ENCODE measurements at regions not wholly inside any gene's neighbourhood (a gene's known extent, or its start where the extent isn't known, plus 50 kb on each side); places are given as distances from the start of the nearest gene placed in this dataset.
A peak's percentile ranks its signal among the peaks of the same experiment; 100 is the strongest.
"Not testable (repeated sequence)": the region's sequence is repeated elsewhere in the genome, so short reads cannot be mapped to it uniquely, and the experiment has no call there.

- FAIRE-seq (no peak), DNase-seq (ENCODE audit: insufficient read length, low spot score) (no peak)
Measured at GRCh38 chr2:75432761-75433361, 127.9 kb downstream of the EVA1A start.

- no peak for FAIRE-seq
- no peak for DNase-seq (ENCODE audit: insufficient read length, low spot score)
Measured at GRCh38 chr2:75431763-75432162, 129.0 kb downstream of the EVA1A start.

DNA sequence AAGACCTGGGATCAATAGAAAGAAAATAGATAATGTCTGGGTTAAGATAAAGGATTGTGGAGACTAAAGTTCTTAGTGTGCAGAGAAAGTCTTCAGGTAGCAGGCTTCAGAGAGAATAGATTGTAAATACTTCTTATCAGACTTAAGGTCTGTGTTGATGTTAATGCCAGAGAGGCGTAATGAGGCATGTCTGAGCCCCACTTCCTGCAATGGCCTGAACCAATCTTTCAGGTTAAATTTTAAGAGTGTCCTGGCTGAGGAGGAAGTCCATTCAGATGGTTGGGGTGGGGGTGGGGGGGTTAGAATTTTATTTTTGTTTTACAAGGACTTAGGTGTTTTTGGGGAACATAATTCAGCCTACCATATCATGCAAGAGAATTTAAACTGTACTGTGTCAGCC is 129.5 kb downstream of the EVA1A start:
- DNase-seq (ENCODE audit: insufficient read length, low spot score) (no peak), FAIRE-seq (no peak)

DNA sequence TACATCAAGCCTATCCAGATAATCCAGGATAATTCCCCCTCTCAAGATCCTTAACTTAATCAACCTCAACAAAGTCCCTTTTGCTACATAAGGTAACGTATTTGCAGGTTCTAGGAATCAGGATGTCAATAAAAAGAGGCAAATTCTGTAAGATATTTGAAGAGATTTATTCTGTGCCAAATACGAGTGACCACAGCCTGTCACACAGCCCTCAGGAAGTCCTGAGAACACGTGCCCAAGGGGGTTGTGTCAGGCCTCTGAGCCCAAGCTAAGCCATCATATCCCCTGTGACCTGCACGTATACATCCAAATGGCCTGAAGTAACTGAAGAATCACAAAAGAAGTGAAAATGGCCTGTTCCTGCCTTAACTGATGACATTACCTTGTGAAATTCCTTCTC is 130.3 kb downstream of the EVA1A start:
- not testable (repeated sequence) for DNase-seq (ENCODE audit: insufficient read length, low spot score); FAIRE-seq

DNA sequence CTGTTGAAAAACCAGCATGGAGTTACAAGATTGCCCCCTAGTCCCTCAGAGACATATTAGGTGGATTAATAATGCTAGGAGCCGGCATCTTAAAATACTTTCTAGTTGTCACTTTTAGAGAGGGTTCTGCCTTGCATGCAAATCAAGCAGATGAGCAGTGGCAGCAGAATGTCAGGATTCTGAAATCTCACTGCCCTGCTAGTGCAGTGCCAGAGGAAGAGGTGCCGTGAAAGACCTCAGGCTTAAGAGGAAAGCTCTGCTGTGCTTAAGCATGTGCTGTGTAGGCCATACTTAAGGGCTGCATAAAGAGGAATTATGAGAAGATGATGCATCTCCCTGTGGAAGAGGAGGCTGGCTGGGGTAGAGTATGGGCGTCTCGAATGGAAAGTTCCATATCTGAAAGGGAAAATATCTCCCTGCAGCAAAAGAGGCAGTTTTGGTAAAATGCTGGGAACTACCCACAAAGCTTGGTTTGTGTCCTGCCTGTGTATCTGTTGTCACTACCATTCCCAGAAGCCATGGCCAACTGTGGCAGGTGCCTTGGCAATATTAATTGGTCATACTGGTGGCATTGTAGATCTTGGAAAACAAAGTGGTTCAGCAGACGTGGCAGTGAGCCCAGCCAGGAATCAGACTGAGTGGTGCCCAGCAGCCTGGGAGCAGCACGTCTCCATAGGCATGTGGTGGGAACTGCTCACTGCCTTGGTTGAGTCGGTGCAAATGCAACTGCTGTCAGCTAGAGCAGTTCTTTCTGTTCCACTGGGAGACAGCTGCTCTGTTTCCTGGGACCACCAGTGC is 131.9 kb downstream of the EVA1A start:
- FAIRE-seq, result no peak
- no peak for DNase-seq (ENCODE audit: insufficient read length, low spot score)

GRCh38 chr2:75428060-75428459 is 132.7 kb downstream of the EVA1A start:
- FAIRE-seq (no peak), DNase-seq (ENCODE audit: insufficient read length, low spot score) (no peak)

- FAIRE-seq, result peak; percentile 79
- no peak for DNase-seq (ENCODE audit: insufficient read length, low spot score)
Measured at GRCh38 chr2:75424936-75425619, 135.7 kb downstream of the EVA1A start.

DNA sequence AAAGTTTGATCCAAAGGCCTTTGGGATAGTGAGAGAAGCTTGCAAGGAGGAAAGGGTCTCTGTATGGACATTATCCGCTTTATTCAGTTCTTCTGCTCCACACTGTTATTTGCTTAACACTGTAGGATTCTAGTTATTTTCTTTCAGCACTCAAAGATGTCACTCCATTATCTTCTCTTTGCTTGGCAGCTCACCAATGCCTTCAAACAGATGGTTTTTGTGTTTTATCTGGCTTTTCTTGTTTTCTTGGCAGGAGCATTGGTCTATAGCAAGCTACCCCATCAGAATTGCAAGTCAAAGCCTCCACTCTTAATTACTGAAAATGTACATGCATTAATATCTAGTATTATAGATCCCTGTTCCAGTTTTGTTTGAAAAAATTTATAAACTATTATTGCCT is 138.8 kb downstream of the EVA1A start:
- DNase-seq (ENCODE audit: insufficient read length, low spot score), result no peak
- no peak for FAIRE-seq

DNA sequence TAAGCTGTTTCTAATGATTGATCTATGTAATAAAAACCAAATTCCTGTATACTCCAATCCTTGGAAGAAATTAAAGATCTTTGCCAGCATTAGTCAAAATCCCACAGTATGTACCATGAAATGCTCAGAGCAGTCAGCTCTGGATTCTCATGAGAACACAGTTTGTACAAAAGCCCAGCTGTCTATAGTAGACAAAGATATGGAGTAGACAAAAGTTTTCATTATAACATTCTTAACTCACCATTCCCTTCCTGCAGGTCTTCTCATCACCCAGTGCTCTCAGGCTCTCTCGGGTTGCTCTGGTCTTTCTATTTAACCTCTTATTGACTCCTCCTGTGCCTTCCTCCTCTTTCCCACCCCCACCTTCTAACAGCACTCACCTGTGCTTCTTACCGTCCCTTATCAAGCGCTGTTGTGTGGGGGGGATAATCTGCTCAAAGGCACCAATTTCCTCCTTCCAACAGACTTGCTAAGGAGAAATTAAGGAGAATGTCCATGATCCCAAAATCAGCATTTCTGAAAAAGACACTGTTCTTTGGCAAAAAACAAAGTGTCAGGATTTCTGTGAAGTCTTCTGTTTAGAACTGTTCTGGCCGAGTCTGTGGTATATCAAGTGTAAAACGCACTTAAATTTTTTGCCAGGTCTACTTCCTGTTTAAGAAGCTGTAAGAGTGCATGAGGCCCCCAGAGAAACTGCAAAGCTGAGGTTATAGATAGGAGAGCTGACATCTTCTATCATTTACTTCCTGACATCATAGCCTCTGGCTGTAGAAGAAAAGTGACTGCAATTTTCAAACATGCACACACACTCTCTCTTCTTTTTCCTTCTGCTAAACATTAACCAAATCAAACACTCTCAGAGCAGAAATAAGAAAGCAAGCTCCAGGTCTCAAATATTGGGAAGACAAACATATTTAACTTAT is 144.1 kb downstream of the EVA1A start:
- FAIRE-seq (no peak), DNase-seq (ENCODE audit: insufficient read length, low spot score) (no peak)

GRCh38 chr2:75415731-75416130 is 145.0 kb downstream of the EVA1A start:
- DNase-seq (ENCODE audit: insufficient read length, low spot score) (no peak), FAIRE-seq (no peak)

GRCh38 chr2:75415111-75415626 is 145.6 kb downstream of the EVA1A start:
- DNase-seq (ENCODE audit: insufficient read length, low spot score) (no peak), FAIRE-seq (no peak)

DNA sequence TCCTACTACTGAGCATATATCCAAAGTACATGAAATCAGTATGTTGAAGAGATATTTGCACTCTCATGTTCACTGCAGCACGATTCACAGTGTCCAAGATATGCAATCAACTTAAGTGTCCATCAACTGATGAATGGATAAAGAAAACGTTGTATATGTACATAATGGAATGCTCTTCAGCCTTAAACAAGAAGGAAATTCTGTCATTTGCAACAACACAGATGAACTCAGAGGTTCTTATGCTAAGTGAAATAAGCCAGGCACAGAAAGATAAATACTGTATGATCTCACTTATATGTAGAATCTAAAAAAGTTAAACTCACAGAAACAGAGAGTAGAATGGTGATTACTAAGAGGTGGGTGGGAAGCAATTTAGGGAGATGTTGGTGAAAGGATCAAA is 149.2 kb downstream of the EVA1A start:
- FAIRE-seq (no peak), DNase-seq (ENCODE audit: insufficient read length, low spot score) (no peak)

DNA sequence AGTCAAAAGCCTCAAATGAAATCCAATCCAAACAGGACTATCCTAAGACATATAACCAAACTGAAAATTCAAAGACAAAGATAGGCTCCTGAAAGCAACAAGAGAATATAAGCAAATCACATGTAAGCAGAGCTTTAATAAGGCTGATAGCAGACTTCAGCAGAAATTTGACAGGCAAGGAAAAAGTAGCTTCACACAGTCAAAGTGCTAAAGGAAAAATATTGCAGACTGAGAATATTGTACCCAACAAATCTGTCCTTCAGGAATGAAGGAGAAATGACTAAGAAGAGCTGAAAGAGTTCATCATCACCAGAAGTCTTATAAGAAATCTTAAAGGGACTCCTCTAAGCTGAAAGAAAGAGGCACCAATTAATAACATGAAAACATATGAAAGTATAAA is 150.0 kb downstream of the EVA1A start:
- FAIRE-seq (no peak), DNase-seq (ENCODE audit: insufficient read length, low spot score) (no peak)

DNA sequence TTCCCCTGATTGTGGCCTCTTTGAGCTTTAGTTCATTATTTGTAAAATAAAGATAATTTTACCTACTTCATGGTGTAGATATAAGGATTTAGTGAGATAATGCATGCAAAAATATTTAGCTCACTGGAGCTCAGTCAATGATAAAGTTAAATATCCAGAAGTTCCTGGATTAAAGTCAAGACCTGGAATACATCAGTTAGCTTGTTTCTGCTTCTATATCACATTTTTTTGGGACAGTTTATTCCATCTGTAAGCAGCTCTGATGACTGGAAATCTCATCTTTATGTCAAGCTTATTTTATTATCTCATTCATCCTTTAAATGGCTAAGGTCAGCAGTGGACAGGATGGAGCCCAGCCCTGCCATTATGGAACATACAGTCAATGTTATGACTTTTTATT is 152.0 kb downstream of the EVA1A start:
- DNase-seq (ENCODE audit: insufficient read length, low spot score) (no peak), FAIRE-seq (no peak)

GRCh38 chr2:75407038-75407530 is 153.7 kb downstream of the EVA1A start:
- DNase-seq (ENCODE audit: insufficient read length, low spot score) (no peak), FAIRE-seq (no peak)

GRCh38 chr2:75406131-75406581 is 154.6 kb downstream of the EVA1A start:
- DNase-seq (ENCODE audit: insufficient read length, low spot score) (no peak), FAIRE-seq (no peak)

- FAIRE-seq (no peak), DNase-seq (ENCODE audit: insufficient read length, low spot score) (no peak)
Measured at GRCh38 chr2:75405000-75405399, 155.7 kb downstream of the EVA1A start.

DNA sequence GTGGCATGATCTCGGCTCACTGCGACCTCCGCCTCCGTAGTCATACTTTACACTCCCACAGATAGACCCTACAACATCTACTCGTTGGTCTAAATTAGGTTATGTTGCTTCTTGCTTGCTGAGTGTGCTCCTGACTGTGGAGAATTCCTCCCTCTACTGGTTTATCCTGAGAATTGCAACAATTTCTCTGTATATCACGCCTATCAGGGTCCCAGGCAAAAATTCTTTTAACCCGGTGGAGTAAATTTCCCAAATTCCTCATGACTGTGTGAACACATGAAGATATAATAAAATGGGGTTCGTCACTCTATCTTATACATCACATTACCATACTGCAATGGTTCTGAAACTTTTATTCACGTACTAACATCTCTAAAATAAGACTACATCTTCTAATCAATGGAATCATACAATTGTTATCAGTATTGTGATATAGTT is 156.7 kb downstream of the EVA1A start:
- DNase-seq (ENCODE audit: insufficient read length, low spot score) (peak; percentile 43), FAIRE-seq (peak; percentile 57)

- FAIRE-seq, result no peak
Measured at GRCh38 chr2:75396314-75396713, 164.4 kb downstream of the EVA1A start.

GRCh38 chr2:75394764-75395163 is 166.0 kb downstream of the EVA1A start:
- not testable (repeated sequence) for FAIRE-seq; DNase-seq (ENCODE audit: insufficient read length, low spot score)

More at GRCh38 chr2:75396314-75396713, 164.4 kb downstream of the EVA1A start:
- DNase-seq (ENCODE audit: insufficient read length, low spot score), result no peak

Measured in HTR-8/SVneo (cell line).